A673 (cell line): ENCODE measurements at regions not wholly inside any gene's neighbourhood (a gene's known extent, or its start where the extent isn't known, plus 50 kb on each side); places are given as distances from the start of the nearest gene placed in this dataset.

ENCODE experiments used
- BruUV-seq: library from RNA; stranded (reverse); fragments of 400-500 nt; replicated peaks from 2 replicates; lab custom pipeline; 2021; lab: Mats Ljungman, UMichigan
- CTCF ChIA-PET: fragments of 300-600 bp; sonication (Branson Sonifier 250); formaldehyde crosslinking; loops from one replicate; lab custom pipeline; 2022; ENCODE audit warnings: antibody characterized with exemption; lab: Charles Lee
- POLR2A ChIA-PET: fragments of 300-600 bp; sonication (Branson Sonifier 250); formaldehyde crosslinking; loops from one replicate; lab custom pipeline; 2022; ENCODE audit warnings: antibody characterized with exemption; ENCODE audit not compliant: low non-redundant PET; lab: Charles Lee
- DNase-seq: peaks from one replicate; pipeline ENCODE4 v3.0.0-alpha.2; 2015; ENCODE audit warnings: low spot score
- H3K27ac ChIP-seq: fragments of 200-600 bp; sonication (generic); 2 replicates; pipeline ENCODE4 v1.5.1; 2016; ENCODE audit warnings: mixed run types, low read depth, mild to moderate bottlenecking, mixed read lengths, antibody characterized with exemption, low read length; ENCODE audit not compliant: poor library complexity, severe bottlenecking
- H3K27me3 ChIP-seq: fragments of 200-600 bp; sonication (generic); replicated peaks from 2 replicates; pipeline ENCODE4 v1.6.1; 2017; ENCODE audit warnings: mixed run types, low read depth, mild to moderate bottlenecking, mixed read lengths, antibody characterized with exemption, low read length; ENCODE audit not compliant: insufficient read depth, poor library complexity
- H3K36me3 ChIP-seq: fragments of 200-600 bp; sonication (generic); 2 replicates; pipeline ENCODE4 v1.6.1; 2016; ENCODE audit warnings: mixed run types, mild to moderate bottlenecking, mixed read lengths, antibody characterized with exemption, low read length; ENCODE audit not compliant: insufficient read depth, poor library complexity, severe bottlenecking
- H3K4me1 ChIP-seq: fragments of 200-600 bp; sonication (generic); 2 replicates; pipeline ENCODE4 v1.6.1; 2017; ENCODE audit warnings: mixed run types, mild to moderate bottlenecking, mixed read lengths, antibody characterized with exemption, low read length; ENCODE audit not compliant: insufficient read depth, poor library complexity, severe bottlenecking
- H3K4me3 ChIP-seq: fragments of 200-600 bp; sonication (generic); 2 replicates; pipeline ENCODE4 v1.5.1; 2016; ENCODE audit warnings: low read depth, mixed run types, mild to moderate bottlenecking, mixed read lengths, low read length; ENCODE audit not compliant: poor library complexity, severe bottlenecking
- H3K9me3 ChIP-seq: fragments of 200-600 bp; sonication (generic); 2 replicates; pipeline ENCODE4 v1.6.1; 2016; ENCODE audit warnings: mixed run types, low read depth, mild to moderate bottlenecking, mixed read lengths, antibody characterized with exemption, low read length; ENCODE audit not compliant: poor library complexity, severe bottlenecking
- CTCF ChIP-seq: fragments of 300-800, 200-600 bp; sonication (generic); conservative IDR thresholded peaks from 2 replicates; pipeline ENCODE4 v1.5.1; 2017; ENCODE audit warnings: low read depth, mild to moderate bottlenecking, antibody characterized with exemption, low read length, moderate library complexity, mixed read lengths
- EZH2 ChIP-seq: fragments of 200-600 bp; sonication (generic); IDR thresholded peaks from 2 replicates; pipeline ENCODE4 v1.6.1; 2017; ENCODE audit warnings: borderline replicate concordance, low read depth, mild to moderate bottlenecking, mixed read lengths, antibody characterized with exemption, low read length; ENCODE audit not compliant: poor library complexity, severe bottlenecking
- intact Hi-C: fragments of 100-400 bp; cut with micrococcal nuclease; formaldehyde crosslinking; loops from one replicate; pipeline ENCODE4 v1.10.0; 2022; ENCODE audit not compliant: unreplicated experiment

GRCh38 chr3:82022836-82023235 lies 261.4 kb upstream of the GBE1 start:
- Histone ChIP-seq H3K27me3 (no peaks in the 10 kb centered on the region), H3K36me3 (no peaks in the 10 kb centered on the region), H3K4me3 (no peak overlapping the region), H3K27ac (no peak overlapping the region), H3K4me1 (no peaks in the 10 kb centered on the region), H3K9me3 (no peaks in the 10 kb centered on the region)
- POLR2A ChIA-PET = no interaction called here
- no TSS peak for BruUV-seq
- CTCF ChIA-PET = no interaction called here
- intact Hi-C loops = no loop called here
- no peak for DNase-seq
- no peak for TF ChIP-seq EZH2
- no peak for TF ChIP-seq CTCF

GRCh38 chr3:82020282-82020681 lies 258.8 kb upstream of the GBE1 start:
- CTCF ChIA-PET = no interaction called here
- no peaks in the 10 kb centered on the region for H3K9me3 ChIP-seq
- intact Hi-C loops = no loop called here
- BruUV-seq = no TSS peak
- POLR2A ChIA-PET = no interaction called here
- H3K4me3 ChIP-seq = no peak overlapping the region
- H3K36me3 ChIP-seq = no peaks in the 10 kb centered on the region
- H3K27me3 ChIP-seq = no peaks in the 10 kb centered on the region
- no peak overlapping the region for H3K27ac ChIP-seq
- TF ChIP-seq CTCF (no peak), EZH2 (no peak)
- H3K4me1 ChIP-seq = no peaks in the 10 kb centered on the region
- DNase-seq = no peak

- DNase-seq = no peak
- H3K4me1 ChIP-seq = no peaks in the 10 kb centered on the region
- POLR2A ChIA-PET = no interaction called here
- no peak overlapping the region for H3K27ac ChIP-seq
- CTCF ChIA-PET = no interaction called here
- intact Hi-C loops = no loop called here
- no TSS peak for BruUV-seq
- no peaks in the 10 kb centered on the region for H3K9me3 ChIP-seq
- H3K36me3 ChIP-seq = no peaks in the 10 kb centered on the region
- TF ChIP-seq CTCF (no peak), EZH2 (no peak)
- no peaks in the 10 kb centered on the region for H3K27me3 ChIP-seq
- H3K4me3 ChIP-seq = no peak overlapping the region
These were observed 253.8 kb upstream of the GBE1 start for GRCh38 chr3:82015241-82015640.
